IMR-90 (cell line): ENCODE measurements at regions not wholly inside any gene's neighbourhood (a gene's known extent, or its start where the extent isn't known, plus 50 kb on each side); places are given as distances from the start of the nearest gene placed in this dataset.

Source experiments
- BHLHE40 ChIP-seq: fragments of 150-350 bp; IDR thresholded peaks from 2 replicates; pipeline ENCODE4 v1.6.1; 2016; ENCODE audit warnings: mild to moderate bottlenecking, low read depth, low read length
- CTCF ChIP-seq: conservative IDR thresholded peaks from 2 replicates; pipeline ENCODE4 v1.5.1; 2012; ENCODE audit warnings: mild to moderate bottlenecking, low read depth, low read length, improper control_type of control experiment
- ELK1 ChIP-seq: fragments of 150-350 bp; IDR thresholded peaks from 2 replicates; pipeline ENCODE4 v1.6.1; 2016; ENCODE audit warnings: low read depth, mild to moderate bottlenecking, low read length, moderate library complexity, borderline replicate concordance
- FOS ChIP-seq: fragments of 150-350 bp; IDR thresholded peaks from 2 replicates; pipeline ENCODE4 v1.6.1; 2016; ENCODE audit warnings: low read depth, low read length
- MAFK ChIP-seq: IDR thresholded peaks from 2 replicates; pipeline ENCODE4 v1.6.1; 2012; ENCODE audit warnings: low read depth, low read length, improper control_type of control experiment
- MXI1 ChIP-seq: IDR thresholded peaks from 2 replicates; pipeline ENCODE4 v1.6.1; 2012; ENCODE audit warnings: low read depth, mild to moderate bottlenecking, low read length, moderate library complexity, borderline replicate concordance
- POLR2A ChIP-seq: IDR thresholded peaks from 2 replicates; pipeline ENCODE4 v1.6.1; 2012; ENCODE audit warnings: mild to moderate bottlenecking, low read depth, low read length
- RAD21 ChIP-seq: IDR thresholded peaks from 2 replicates; pipeline ENCODE4 v1.6.1; 2012; ENCODE audit warnings: low read length, improper control_type of control experiment
- RCOR1 ChIP-seq: IDR thresholded peaks from 2 replicates; pipeline ENCODE4 v1.6.1; 2012; ENCODE audit warnings: mild to moderate bottlenecking, low read length, improper control_type of control experiment; ENCODE audit not compliant: insufficient replicate concordance
- SMC3 ChIP-seq: fragments of 150-350 bp; IDR thresholded peaks from 2 replicates; pipeline ENCODE4 v1.6.1; 2016; ENCODE audit warnings: low read depth, mild to moderate bottlenecking, antibody characterized with exemption, low read length, moderate library complexity

GRCh38 chr14:53209370-53209769 lies 56.2 kb upstream of the DDHD1 start:
- no peak for TF ChIP-seq SMC3
- TF ChIP-seq MXI1 = no peak
- no peak for TF ChIP-seq CTCF
- TF ChIP-seq POLR2A = no peak
- TF ChIP-seq BHLHE40 = no peak
- no peak for TF ChIP-seq FOS
- TF ChIP-seq RCOR1 = no peak
- TF ChIP-seq ELK1 = no peak
- TF ChIP-seq RAD21 = no peak
- TF ChIP-seq MAFK = no peak
